ENCODE measurements at regions not wholly inside any gene's neighbourhood (a gene's known extent, or its start where the extent isn't known, plus 50 kb on each side); places are given as distances from the start of the nearest gene placed in this dataset.

DNA sequence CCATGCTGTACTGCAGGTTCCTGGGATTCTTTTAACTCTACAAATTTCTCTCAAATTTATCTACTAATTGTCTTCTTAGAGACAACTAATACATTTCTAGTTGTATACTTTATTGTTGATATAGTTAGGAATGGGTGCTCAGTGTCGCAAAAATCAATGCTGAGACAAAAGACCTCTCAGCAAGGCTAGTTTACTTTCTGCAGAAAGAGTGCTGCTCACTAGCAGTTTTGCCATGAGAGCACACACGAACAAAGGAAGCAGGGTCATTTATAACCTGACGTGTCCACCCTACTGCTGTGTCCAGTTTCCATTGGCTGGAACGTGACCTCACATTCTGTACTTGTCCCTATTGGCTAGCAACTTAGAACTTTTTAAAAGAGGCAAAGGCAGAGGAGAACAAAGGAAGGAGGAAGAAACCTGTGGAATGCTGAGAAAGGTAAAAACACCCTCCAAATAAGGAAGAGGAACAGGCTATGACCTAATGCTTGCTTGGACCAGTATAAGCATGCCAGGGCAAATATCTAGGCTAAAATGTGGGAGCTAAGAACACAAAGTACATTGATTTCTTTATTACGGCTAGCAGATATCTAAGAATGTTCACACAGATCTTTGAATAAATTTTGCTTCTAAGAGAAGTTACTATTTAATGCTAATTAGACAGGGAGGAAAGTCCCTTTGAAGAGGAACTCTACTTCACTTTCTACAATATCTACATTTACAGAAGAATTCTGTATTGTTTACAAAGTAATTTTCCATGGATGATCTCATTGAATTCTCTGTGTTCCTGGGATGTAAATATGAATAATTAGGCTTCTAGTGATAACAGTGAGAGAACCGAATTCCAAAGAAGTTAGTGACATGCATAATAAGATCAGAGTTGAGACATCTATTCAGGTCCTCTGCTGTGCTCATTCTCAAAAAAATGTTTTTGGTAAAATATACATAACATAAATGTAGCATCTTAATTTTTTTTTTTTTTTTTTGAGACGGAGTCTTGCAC, 86.0 kb upstream of the MAP10 start:
- TF ChIP-seq, protein P1, sequence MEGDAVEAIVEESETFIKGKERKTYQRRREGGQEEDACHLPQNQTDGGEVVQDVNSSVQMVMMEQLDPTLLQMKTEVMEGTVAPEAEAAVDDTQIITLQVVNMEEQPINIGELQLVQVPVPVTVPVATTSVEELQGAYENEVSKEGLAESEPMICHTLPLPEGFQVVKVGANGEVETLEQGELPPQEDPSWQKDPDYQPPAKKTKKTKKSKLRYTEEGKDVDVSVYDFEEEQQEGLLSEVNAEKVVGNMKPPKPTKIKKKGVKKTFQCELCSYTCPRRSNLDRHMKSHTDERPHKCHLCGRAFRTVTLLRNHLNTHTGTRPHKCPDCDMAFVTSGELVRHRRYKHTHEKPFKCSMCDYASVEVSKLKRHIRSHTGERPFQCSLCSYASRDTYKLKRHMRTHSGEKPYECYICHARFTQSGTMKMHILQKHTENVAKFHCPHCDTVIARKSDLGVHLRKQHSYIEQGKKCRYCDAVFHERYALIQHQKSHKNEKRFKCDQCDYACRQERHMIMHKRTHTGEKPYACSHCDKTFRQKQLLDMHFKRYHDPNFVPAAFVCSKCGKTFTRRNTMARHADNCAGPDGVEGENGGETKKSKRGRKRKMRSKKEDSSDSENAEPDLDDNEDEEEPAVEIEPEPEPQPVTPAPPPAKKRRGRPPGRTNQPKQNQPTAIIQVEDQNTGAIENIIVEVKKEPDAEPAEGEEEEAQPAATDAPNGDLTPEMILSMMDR (IDR thresholded peaks at IDR 0.05), result no peak
- TF ChIP-seq EZH2phosphoT487 (IDR thresholded peaks at IDR 0.05) (no peak), EZH2 (IDR thresholded peaks at IDR 0.05) (no peak)
- Histone ChIP-seq H3K4me3 (no peak overlapping the region), H3F3A (ENCODE audit: low read depth) (no peaks in the 10 kb centered on the region), H3K9me3 (ENCODE audit: low read depth) (no peaks in the 10 kb centered on the region), H3K4me2 (no peak overlapping the region), H3K36me3 (no peaks in the 10 kb centered on the region), H3K27ac (no peak overlapping the region), H4K20me1 (ENCODE audit: low read depth) (no peaks in the 10 kb centered on the region), H3K27me3 (no peaks in the 10 kb centered on the region), H3K4me1 (no peaks in the 10 kb centered on the region), H2AFZ (replicated peaks) (peak overlapping the region; percentile 74), H3K79me2 (ENCODE audit: low read depth) (no peaks in the 10 kb centered on the region), H3K9ac (no peak overlapping the region)
- Mint-ChIP-seq H3K9me3 (peaks cover 10% of the 10 kb centered on the region), H3K4me3 (no peak overlapping the region), H3K27ac (no peak overlapping the region), H3K36me3 (no peaks in the 10 kb centered on the region), H3K4me1 (no peaks in the 10 kb centered on the region), H3K27me3 (ENCODE audit: insufficient read depth, low read depth) (no peaks in the 10 kb centered on the region)
- peak; percentile 17 for DNase-seq (ENCODE audit: low spot score)

DNA sequence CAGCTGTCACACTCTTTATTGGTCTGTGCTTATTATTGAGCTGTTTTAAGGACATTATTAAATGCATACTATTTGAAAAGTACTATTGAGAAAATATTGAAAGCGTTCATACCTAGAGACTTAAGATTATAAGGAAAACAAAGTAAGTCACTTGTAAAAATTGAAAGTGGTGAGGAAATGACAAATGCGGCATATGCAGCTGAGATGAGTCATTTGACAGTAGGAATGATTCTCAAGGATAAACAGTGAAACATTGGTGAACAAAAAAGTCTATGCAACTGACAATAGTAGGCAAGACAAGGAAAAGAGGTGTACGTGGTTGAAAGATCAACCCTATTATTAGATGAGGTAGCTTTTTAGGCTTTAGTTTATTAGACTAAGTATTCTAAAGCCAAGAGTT, 82.6 kb upstream of the MAP10 start:
- DNase-seq (ENCODE audit: low spot score), result no peak
- Histone ChIP-seq H3K4me1 (peaks cover 5% of the 10 kb centered on the region), H3K9me3 (ENCODE audit: low read depth) (no peaks in the 10 kb centered on the region), H3F3A (ENCODE audit: low read depth) (no peaks in the 10 kb centered on the region), H3K27me3 (no peaks in the 10 kb centered on the region), H3K9ac (no peak overlapping the region), H3K79me2 (ENCODE audit: low read depth) (no peaks in the 10 kb centered on the region), H4K20me1 (ENCODE audit: low read depth) (no peaks in the 10 kb centered on the region), H3K4me3 (no peak overlapping the region), H2AFZ (replicated peaks) (no peak overlapping the region), H3K4me2 (no peak overlapping the region), H3K27ac (no peak overlapping the region), H3K36me3 (no peaks in the 10 kb centered on the region)
- Mint-ChIP-seq H3K27me3 (ENCODE audit: insufficient read depth, low read depth) (peaks cover 2% of the 10 kb centered on the region), H3K36me3 (no peaks in the 10 kb centered on the region), H3K4me3 (no peak overlapping the region), H3K27ac (no peak overlapping the region), H3K4me1 (no peaks in the 10 kb centered on the region), H3K9me3 (peaks cover 10% of the 10 kb centered on the region)
- TF ChIP-seq EZH2phosphoT487 (IDR thresholded peaks at IDR 0.05) (no peak), EZH2 (IDR thresholded peaks at IDR 0.05) (no peak)
- TF ChIP-seq, protein P1 (IDR thresholded peaks at IDR 0.05), result no peak

DNA sequence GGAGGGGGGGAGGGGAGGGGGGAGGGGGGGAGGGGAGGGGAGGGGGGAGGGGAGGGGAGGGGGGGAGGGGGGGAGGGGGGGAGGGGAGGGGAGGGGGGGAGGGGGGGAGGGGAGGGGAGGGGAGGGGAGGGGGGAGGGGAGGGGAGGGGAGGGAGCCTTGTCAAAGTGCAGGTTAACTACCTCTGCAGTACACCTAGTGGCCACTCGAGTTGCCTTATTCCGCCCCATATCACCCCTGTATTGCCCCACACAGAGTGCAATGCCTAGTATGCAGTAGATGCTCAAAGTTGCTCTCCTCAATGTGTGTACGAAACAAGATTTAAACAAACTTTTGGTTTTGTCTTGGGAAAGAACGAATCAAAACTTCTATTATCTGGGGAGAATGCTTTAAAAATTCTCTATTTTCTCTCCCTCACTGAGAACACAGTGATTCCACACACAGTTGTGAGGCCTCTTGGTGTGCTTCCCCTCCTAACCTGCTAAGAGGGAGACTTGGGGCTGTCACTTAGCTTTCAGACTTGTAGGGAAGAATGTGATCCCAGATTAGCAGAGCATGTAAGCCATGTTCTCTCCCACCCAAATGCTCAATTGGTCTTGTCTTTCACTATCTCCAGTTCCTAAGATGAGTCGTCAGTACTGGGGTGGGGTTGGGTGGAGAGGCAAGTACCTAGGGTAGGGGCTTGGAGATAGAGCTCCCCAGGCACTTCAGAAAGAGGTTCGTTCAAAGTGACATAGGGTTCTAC, 79.7 kb upstream of the MAP10 start:
- Histone ChIP-seq H3K9ac (no peak overlapping the region), H3K36me3 (no peaks in the 10 kb centered on the region), H3K9me3 (ENCODE audit: low read depth) (no peaks in the 10 kb centered on the region), H3K4me1 (peaks cover 5% of the 10 kb centered on the region), H3F3A (ENCODE audit: low read depth) (no peaks in the 10 kb centered on the region), H3K4me2 (no peak overlapping the region), H3K27ac (no peak overlapping the region), H2AFZ (replicated peaks) (peak overlapping the region; percentile 24), H3K27me3 (no peaks in the 10 kb centered on the region), H4K20me1 (ENCODE audit: low read depth) (no peaks in the 10 kb centered on the region), H3K79me2 (ENCODE audit: low read depth) (no peaks in the 10 kb centered on the region), H3K4me3 (no peak overlapping the region)
- Mint-ChIP-seq H3K27ac (no peak overlapping the region), H3K4me3 (no peak overlapping the region), H3K27me3 (ENCODE audit: insufficient read depth, low read depth) (peaks cover 2% of the 10 kb centered on the region), H3K36me3 (no peaks in the 10 kb centered on the region), H3K4me1 (no peaks in the 10 kb centered on the region), H3K9me3 (no peaks in the 10 kb centered on the region)
- TF ChIP-seq EZH2 (IDR thresholded peaks at IDR 0.05), result no peak
- TF ChIP-seq, protein P1 (IDR thresholded peaks at IDR 0.05), result no peak
- TF ChIP-seq EZH2phosphoT487 (IDR thresholded peaks at IDR 0.05), result no peak
- DNase-seq (ENCODE audit: low spot score), result no peak

Data from neural progenitor cell (in vitro differentiated cells).